ENCODE measurements at regions not wholly inside any gene's neighbourhood (a gene's known extent, or its start where the extent isn't known, plus 50 kb on each side); places are given as distances from the start of the nearest gene placed in this dataset.

DNA sequence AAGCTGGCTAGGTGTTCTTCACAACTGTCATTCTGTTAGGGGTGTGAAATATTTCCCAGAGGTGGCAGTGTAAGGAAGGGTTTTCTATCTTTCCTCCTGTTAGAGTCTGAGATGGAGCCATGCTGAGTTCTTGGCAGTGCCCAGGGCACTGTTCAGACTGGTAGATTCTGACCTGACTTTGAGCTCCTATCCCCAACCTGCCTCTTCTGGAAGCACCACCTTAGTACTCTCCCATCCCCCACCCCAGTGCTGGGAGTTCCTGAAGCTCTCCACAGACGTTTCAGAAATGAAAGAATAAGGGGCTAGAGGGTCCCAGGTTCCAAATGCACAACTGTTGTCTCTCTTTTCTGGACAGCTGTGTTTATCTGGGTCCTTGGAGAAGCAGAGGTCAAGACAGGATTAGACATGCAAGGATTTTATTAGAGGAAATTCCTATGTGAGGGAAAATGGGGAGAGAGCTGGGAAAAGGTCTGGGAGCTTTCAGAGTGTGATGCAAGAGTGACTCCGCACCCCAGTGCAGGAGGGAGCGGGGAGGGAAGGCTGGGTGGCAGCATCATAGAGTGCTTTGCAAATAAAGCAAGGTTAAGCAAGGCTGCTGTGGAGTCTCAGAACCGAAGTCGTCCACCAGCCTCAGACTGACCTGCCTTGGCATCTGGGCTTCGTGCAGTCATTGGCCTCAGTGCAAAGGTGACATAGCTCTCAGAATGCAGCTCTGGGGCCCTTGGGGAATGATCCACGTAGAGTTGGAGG lies 75.5 kb downstream of the SLC4A3 start:
- no peak overlapping the region for H2BK15ac ChIP-seq (ENCODE audit: low read depth, low read length)
- no peak overlapping the region for H2BK120ac ChIP-seq (ENCODE audit: low read depth, low read length, poor library complexity, severe bottlenecking)
- H2AFZ ChIP-seq (ENCODE audit: low read length) = no peak overlapping the region
- no peak overlapping the region for H3K27ac ChIP-seq (ENCODE audit: insufficient read length, low read depth, low read length)
- no peak overlapping the region for H3K56ac ChIP-seq (ENCODE audit: insufficient read length, low read depth, low read length)
- H3K18ac ChIP-seq (ENCODE audit: insufficient read length, low read depth, low read length) = no peak overlapping the region
- TF ChIP-seq, protein P1, sequence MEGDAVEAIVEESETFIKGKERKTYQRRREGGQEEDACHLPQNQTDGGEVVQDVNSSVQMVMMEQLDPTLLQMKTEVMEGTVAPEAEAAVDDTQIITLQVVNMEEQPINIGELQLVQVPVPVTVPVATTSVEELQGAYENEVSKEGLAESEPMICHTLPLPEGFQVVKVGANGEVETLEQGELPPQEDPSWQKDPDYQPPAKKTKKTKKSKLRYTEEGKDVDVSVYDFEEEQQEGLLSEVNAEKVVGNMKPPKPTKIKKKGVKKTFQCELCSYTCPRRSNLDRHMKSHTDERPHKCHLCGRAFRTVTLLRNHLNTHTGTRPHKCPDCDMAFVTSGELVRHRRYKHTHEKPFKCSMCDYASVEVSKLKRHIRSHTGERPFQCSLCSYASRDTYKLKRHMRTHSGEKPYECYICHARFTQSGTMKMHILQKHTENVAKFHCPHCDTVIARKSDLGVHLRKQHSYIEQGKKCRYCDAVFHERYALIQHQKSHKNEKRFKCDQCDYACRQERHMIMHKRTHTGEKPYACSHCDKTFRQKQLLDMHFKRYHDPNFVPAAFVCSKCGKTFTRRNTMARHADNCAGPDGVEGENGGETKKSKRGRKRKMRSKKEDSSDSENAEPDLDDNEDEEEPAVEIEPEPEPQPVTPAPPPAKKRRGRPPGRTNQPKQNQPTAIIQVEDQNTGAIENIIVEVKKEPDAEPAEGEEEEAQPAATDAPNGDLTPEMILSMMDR (conservative IDR thresholded peaks at IDR 0.05) = no peak
- Mint-ChIP-seq H3K9me3 (no peaks in the 10 kb centered on the region; a peak in 1 of 5 replicates), H3K4me3 (no peak overlapping the region), H3K4me1 (peaks cover 60 to 66% of the 10 kb centered on the region in 2 experiments), H3K36me3 (ENCODE audit: insufficient read depth in 1 of 3, low read depth in 3 of 3) (no peaks in the 10 kb centered on the region), H3K27me3 (ENCODE audit: low read depth) (peaks cover 27% of the 10 kb centered on the region), H3K27ac (no peak overlapping the region; a peak in 1 of 7 replicates)
- no peaks in the 10 kb centered on the region for H3K23me2 ChIP-seq (ENCODE audit: insufficient read length, low read depth, low read length, poor library complexity, severe bottlenecking)
- no peaks in the 10 kb centered on the region for H3K9me3 ChIP-seq (ENCODE audit: control insufficient read depth, low read depth, low read length)
- H3K79me2 ChIP-seq (ENCODE audit: insufficient read depth, low read length) = no peaks in the 10 kb centered on the region
- no peak overlapping the region for H2BK20ac ChIP-seq (ENCODE audit: low read depth, low read length, poor library complexity, severe bottlenecking)
- H3K23ac ChIP-seq (ENCODE audit: insufficient read length, low read depth, low read length) = no peak overlapping the region
- H3K4me2 ChIP-seq (ENCODE audit: insufficient read depth, insufficient read length, low read length) = no peak overlapping the region
- no CpG with 5 or more reads among the region's 7 CpGs for WGBS (ENCODE audit: extremely low coverage, insufficient read length, low lambda C conversion rate)
- no peak overlapping the region for H3K9ac ChIP-seq (ENCODE audit: extremely low read depth, insufficient read length, low read length)
- H3K14ac ChIP-seq (ENCODE audit: insufficient read depth, low read length) = no peak overlapping the region; the same call in 1 of the 2 replicates
- no peak overlapping the region for H2AK5ac ChIP-seq (ENCODE audit: insufficient read length, low read length)
- H4K91ac ChIP-seq (ENCODE audit: insufficient read length, low read depth, low read length) = no peak overlapping the region
- no peaks in the 10 kb centered on the region for H3K79me1 ChIP-seq (ENCODE audit: insufficient read depth, low read depth, low read length, poor library complexity, severe bottlenecking)
- no peak overlapping the region for H3K4ac ChIP-seq (ENCODE audit: low read depth, low read length)
- H4K5ac ChIP-seq (ENCODE audit: insufficient read length, low read depth, low read length) = no peak overlapping the region
- peaks cover 10% of the 10 kb centered on the region; the same call in 1 of the 2 replicates for H3K4me1 ChIP-seq (ENCODE audit: insufficient read depth, low read length)
- no peaks in the 10 kb centered on the region for H4K20me1 ChIP-seq (ENCODE audit: control insufficient read depth, insufficient read depth, insufficient read length)
- no peak overlapping the region for H4K8ac ChIP-seq (replicated peaks; ENCODE audit: insufficient read length, low read depth, low read length)
- H2BK5ac ChIP-seq (ENCODE audit: insufficient read length, low read length) = no peak overlapping the region
- no peak overlapping the region for H3T11ph ChIP-seq (ENCODE audit: low read length)
- no peak for DNase-seq
- no peaks in the 10 kb centered on the region for H3K27me3 ChIP-seq (ENCODE audit: insufficient read depth, low read length)
- no peak overlapping the region for H2BK12ac ChIP-seq (ENCODE audit: insufficient read length, low read depth, low read length)
